GM19372 (cell line): ENCODE measurements at regions not wholly inside any gene's neighbourhood (a gene's known extent, or its start where the extent isn't known, plus 50 kb on each side); places are given as distances from the start of the nearest gene placed in this dataset.
"Not testable (repeated sequence)": the region's sequence is repeated elsewhere in the genome, so short reads cannot be mapped to it uniquely, and the experiment has no call there.

Experiments used
- ATAC-seq: cut with Tn5 transposase; IDR thresholded peaks from one replicate; pipeline ENCODE4 v1.9.1; 2021; ENCODE audit warnings: mild to moderate bottlenecking, low read depth, moderate library complexity; ENCODE audit not compliant: unreplicated experiment

DNA sequence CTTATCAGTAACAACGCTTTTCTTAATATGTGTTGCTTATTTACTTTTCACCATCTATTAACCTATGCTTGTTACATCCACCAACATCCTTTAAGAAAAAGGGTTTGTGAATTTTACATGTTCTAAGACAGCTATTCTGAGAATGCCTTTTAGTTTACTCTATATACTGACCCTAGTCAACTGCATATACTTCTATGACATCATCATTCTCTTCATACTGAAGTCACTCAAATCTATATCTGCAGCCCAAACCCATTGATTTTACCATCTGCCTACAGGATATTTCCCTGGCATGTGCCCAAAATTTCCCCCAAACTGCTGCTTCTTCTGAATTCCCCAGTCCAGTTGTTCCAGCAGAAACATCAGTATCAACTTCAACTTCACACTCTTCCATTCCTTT lies 94.6 kb upstream of the FAM204A start:
- ATAC-seq = no peak

DNA sequence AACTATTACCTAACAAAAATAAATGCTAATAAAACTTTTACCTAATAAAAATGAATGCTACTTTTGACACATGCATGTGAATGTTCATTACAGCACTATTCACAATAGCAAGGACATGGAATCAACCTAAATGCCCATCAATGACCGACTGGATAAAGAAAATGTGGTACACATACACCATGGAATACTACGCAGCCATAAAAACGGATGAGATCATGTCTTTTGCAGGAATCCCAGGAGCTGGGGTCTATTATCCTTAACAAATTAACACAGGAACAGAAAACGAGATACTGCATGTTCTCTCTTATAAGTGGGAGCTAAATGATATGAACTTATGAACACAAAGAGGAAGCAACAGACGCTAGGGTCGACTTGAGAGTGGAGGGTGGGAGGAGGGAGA lies 88.1 kb upstream of the FAM204A start:
- ATAC-seq = no peak

DNA sequence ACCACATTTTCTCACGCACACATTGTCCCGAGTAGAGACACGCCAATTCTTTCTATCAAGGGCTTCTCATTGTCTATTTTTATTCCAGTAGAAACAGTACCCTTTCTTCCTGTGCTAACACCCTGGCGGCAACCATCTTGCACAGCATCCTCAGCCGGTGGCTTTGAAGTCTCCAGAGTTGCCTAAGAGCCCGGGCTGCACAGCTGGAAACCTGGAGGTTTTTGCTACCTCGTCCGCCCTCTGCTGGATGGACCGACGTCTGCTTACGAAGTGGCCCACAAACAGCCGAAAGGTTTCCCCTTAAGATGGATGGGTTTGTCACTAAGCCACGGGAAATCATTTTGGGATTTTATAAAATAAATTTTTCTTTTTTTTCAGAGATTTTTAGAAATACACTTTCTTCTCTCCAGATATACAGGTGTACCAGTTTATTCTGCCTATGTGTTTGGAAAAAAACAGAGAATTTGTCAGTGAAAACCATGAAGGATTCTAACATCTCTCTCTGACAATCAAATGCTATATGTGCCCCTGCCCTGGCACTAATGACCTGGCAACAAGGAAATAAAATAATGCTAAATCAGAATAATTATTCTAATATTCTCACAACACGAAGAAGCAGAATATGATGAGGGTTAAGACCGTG lies 81.8 kb upstream of the FAM204A start:
- ATAC-seq = peak; percentile 92

DNA sequence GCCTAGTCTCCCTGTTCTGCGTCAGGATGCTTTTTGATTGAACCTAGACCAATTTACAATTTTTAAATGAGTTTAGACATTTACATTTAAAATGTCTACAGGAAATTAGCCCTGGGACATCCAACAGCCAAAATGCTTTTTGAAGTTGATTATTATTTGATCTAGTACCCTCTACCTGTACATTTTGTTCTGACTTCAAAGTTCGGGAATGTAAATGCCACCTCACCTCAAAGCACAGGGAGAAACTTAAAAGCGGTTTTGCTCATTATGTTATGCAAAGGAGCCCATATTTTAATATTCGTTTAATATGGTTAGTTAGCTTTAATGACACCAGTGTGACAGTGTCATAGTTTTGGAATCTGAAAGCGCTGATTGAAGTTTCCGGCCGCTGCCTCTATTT lies 80.1 kb upstream of the FAM204A start:
- no peak for ATAC-seq

DNA sequence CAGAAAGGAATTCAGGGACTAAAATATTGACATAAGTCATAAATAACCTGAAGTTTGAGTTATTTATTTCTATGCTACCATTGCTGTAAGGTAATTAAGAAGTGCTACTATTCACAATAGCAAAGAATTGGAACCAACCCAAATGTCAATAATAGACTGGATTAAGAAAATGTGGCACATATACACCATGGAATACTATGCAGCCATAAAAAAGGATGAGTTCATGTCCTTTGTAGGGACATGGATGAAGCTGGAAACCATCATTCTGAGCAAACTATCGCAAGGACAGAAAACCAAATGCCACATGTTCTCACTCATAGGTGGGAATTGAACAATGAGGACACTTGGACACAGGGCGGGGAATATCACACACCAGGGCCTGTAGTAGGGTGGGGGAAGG lies 77.9 kb upstream of the FAM204A start:
- ATAC-seq = not testable (repeated sequence)

DNA sequence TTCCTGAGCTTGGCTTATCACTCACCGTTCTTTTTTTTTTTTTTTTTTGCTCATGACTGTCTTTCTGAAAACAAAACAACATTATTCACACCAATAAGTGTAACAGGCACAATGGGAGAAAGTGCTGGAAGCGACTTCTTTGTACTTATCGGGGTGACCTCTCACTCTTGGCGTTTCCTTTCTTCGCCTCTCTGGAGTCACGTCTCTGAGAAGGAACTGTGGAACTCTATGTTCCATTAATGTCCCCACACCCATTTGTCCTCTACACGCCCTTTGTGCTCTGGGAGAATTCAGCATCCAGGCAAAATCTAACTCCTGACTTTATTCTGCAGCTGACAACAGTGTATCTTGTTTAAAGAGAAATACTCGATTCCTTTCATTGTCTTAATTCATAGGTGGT lies 70.8 kb upstream of the FAM204A start:
- ATAC-seq = no peak

DNA sequence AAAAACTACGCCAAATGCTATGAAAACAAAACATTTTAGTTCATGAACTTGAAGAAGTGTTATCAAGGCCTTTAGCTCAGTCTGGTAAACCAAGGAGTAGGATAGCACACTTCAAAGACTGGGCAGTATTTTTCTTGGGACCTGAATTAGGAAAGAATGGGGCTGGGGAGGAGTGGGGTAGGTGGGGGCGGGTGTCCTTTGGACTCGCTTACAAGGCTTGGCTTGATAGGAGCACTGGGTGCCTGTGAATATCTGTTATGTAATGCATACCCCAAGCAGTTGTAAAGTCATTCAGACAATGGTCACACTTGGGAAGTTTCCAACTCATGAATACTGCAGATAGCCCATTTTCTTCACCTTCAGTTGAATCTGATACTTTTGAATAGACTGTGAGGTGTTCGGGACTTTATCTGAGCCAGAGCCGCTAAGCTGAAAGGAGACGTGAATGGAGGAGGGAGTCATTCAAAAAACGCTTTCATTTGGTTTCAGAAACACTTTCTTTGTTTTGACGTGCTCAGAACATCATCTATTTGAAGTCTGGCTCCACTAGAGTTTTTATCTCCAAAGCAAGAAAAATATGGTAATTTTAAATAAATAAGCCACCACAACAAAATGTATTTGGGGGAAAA lies 70.1 kb upstream of the FAM204A start:
- no peak for ATAC-seq

DNA sequence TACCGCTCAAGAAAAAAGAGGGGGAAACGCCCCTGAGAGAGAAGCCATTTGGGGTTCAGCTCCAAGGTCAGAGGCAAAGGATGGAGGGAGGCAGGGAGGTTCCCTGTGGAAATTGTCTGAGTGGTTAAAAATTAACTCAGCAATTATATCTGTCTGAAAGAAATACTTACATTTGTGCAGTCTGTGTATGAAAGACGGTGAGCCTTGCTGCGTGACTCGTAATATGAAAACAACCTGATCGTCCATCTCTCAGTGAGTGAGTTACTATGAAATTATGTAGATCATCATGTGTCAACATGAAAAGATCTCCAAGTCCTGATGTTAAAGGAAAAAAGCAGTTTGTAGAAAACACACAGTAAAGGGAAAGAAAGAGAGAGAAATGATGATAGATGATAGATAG lies 67.2 kb upstream of the FAM204A start:
- ATAC-seq = no peak

DNA sequence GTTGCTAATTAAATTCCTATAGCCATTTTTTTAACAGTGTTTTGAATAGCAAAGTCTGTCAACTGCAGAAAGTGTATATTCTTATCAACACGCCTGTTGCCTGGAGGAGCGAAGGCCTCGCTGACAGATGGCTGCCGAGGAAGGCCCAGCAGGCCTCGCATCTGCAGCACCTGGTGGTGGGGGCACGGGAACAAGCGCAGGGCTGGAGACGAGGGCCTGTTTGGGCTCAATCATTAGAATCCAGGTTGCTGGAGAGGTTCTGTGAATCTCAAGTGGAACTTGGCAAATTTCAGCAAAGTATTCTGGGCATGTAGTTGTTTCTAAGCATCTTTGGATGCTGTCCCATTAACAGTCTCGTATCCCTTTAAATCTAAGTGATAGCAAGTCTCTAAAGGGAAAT lies 66.1 kb upstream of the FAM204A start:
- ATAC-seq = no peak

DNA sequence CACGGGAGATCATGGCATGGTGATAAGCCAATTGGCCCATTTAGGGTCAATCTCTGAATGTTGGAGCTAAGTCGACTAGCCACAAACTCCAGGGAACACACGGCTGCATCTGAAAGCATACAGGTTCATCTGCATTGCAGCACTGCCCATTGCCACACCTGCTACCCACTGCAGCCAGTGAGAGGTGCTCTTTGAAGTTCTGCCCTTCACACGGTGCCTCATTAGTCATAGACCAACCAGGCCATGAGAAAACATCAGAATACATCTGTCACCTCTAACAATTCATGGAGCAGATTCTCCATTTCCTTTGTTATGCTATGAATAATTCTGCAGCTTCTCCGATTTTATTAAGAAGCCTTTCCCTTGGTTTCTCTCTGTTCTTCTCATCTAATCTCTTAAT lies 65.7 kb upstream of the FAM204A start:
- no peak for ATAC-seq

DNA sequence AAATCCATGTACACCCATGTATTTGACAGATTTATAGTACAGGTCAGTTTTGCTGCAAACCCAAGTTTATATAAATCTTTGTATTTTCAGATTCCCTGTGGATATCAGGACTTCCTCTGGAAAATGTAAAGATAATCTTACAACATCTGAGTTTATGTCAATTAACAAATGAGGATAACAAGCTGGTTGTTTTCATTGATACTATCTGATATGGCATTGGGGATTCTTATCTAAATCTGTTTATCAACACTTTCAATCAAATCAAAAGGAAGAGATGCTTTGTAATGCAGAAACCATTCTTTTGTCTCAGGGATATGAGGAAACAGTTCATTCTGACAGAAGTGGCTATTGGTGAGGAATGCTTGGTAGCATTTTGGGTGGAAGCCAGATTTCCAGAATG lies 64.9 kb upstream of the FAM204A start:
- ATAC-seq = no peak

DNA sequence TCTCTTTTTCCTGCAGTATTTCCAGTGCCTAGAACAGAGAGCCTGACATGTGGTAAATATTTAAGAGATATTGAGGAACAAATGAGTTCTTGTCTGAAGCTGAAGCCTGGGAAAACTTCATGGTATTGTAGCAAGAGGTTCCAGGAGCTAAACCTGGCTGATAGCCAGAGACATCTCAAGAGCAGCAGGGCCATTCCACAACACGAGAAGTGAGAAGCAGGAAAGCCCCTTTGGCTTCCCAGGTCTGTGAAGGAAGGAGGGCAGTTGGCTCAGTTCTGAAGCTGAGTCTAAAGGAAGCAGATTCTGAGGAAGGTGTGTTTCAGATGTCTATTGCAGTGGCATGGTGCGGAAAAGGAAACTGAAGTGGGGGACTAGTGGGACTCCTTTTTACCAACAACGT lies 63.8 kb upstream of the FAM204A start:
- ATAC-seq = no peak

DNA sequence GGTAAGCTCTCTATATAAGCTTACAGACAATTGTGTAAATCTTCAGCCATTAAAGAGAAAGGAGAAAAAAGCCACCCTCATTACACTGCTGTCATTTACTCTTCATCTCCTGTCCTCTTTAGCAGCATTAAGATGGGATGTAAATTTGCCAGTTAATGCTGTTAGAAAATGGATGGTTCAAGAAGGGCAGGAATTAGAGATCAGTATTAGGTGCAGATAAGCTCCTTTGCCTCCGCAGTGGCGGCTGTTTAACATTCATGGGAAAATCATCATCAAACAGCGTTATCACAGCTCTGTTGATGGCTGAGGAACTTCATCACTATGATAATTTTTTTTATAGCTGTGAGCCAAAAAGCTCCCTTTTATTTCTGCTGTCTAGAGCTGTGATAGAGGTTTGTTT lies 61.8 kb upstream of the FAM204A start:
- ATAC-seq = no peak

DNA sequence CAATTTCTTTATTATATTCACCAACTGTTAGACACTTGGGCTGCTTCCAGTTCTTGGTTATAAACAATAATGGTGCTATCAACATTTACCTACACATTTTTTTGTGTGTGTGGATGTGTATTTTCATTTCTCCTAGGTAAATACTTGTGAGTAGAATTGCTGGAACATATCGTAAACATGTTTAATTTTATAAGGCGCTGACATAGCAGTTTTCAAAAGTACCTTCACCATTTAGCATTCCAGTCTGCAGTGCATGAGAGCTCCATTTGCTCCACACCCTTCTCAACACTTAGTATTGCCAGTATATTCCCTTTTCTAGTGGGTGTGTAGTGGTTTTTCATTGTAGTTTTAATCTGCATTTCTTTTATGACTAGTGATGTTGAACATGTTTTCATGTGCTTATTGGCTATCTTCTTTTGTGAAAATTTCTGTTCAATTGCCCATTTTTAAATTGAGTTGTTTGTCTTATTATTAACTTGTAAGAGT lies 59.6 kb upstream of the FAM204A start:
- ATAC-seq = no peak

DNA sequence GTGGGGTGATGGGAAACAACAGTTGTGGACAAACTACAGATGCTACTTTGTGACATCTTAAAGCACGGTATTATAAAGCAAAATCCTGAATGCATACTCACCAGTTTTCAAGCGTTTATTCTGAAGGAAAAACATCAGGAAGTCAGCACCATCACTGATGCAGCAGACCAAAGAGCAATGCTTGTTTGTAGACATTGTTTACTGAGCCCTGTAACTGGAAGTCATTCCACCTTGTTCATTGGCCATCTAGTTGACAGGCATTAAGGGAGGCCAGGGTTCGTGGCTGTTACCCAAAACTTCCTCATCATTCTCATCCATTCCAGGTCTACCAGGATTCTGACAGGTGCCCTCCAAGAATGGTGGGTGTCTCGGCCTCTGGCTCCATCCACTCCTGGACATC lies 55.3 kb upstream of the FAM204A start:
- no peak for ATAC-seq

DNA sequence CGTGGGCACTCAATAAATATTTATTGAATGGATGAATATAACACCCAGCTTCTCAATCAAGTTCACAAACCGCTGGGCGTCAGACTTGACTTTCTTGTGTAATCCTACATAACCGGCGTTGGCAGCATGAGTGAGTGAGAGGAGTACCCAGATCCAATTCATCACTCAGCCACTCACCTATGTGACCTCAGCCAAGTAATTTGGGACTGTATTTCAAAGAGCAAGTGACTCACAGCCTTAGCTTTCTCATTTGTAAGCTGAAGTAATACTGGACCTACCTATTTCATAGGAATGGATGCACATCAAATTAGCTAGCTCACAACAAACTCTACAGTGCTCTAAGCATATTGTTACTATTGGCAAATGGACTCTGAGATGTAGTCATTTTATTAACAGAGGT lies 53.8 kb upstream of the FAM204A start:
- no peak for ATAC-seq

DNA sequence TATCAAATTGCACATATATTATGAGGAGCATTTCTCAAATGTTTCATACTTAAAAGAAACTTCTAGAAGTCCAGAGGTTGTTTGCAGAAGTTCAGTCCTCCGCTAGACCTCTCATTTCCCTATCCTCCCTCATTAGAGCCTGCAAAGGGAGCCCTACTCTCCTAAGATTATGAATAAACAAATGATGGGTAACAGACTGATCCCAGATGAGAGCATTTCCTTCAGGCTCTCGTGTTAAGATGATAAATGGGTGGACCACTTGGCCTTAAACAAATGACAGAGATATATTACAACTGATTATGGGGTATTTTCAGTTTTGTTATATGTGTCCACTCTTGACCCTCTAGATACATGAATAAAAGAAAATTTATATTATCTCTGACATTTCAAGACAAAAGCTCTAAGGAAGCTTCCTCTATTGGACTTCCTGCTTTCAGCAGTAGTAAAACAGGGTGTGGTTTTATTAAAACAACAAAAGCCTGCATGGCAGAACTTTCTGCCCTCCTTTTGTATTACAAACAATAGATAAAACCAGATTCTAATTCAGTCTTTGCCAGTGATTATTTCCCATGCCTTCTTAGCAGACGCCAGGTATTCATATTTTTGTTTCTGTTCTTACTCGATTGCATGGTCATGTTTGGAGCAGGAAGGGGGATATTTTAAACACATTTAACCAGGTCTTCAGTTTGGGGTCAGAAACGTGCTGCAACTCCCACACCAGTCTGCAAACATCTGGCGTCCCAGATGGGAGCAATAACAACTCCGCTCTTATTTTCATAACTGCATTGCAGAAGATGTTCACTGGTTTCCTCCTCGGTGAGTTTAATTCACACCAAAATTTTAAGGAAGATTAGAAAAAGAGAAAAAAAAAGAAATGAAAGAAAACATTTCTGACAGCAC lies 52.4 kb upstream of the FAM204A start:
- no peak for ATAC-seq

DNA sequence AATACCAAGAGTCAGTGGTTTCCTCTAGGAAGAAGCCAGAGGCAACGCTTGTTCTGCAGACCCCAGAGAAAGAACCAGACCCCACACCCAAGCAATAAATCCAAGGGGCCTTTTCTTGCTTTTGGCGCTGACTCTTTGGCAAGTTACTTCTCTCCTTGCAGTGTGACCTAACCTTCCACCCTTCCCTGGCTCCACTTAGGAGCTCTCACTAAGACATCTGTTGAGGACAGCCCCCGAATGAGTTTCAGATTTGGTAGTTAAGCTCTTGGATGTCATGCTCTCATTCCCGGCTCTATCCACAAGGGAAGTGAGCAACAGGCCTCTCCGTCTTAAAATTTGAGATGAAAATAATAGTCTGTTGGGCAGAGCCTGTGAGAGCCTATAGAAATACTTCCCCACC lies 50.6 kb upstream of the FAM204A start:
- no peak for ATAC-seq
